GM21619 (cell line): ENCODE measurements at regions not wholly inside any gene's neighbourhood (a gene's known extent, or its start where the extent isn't known, plus 50 kb on each side); places are given as distances from the start of the nearest gene placed in this dataset.

Source experiments
- ATAC-seq: cut with Tn5 transposase; IDR thresholded peaks from one replicate; pipeline ENCODE4 v1.9.1; 2021; ENCODE audit not compliant: unreplicated experiment

- ATAC-seq: no peak
Observed at GRCh38 chr5:38101897-38102296, 156.5 kb upstream of the EGFLAM start.

- no peak for ATAC-seq
Observed at GRCh38 chr5:38099205-38100168, 158.9 kb upstream of the EGFLAM start.

DNA sequence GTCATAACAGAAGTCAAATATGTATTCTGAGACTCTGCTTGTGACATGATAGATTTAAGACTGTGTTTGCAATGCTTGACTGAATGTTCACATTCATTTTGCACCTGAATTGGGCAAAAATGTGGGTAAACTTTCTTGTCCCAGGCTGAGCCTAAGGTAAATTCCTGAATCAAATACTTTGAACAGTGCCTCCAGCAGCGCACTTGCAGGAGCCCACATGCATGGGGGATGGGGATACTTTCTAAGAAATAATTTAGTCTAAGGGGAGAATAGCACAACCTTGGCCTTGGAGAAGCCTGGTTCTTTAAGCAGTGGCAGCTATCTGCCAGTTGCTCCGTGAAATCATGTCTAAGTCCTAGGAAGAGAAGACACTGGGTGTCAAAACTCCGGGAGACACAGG lies 163.5 kb upstream of the EGFLAM start:
- no peak for ATAC-seq

GRCh38 chr5:38093855-38094254 lies 164.5 kb upstream of the EGFLAM start:
- no peak for ATAC-seq

GRCh38 chr5:38086777-38087176 lies 171.6 kb upstream of the EGFLAM start:
- ATAC-seq: no peak

DNA sequence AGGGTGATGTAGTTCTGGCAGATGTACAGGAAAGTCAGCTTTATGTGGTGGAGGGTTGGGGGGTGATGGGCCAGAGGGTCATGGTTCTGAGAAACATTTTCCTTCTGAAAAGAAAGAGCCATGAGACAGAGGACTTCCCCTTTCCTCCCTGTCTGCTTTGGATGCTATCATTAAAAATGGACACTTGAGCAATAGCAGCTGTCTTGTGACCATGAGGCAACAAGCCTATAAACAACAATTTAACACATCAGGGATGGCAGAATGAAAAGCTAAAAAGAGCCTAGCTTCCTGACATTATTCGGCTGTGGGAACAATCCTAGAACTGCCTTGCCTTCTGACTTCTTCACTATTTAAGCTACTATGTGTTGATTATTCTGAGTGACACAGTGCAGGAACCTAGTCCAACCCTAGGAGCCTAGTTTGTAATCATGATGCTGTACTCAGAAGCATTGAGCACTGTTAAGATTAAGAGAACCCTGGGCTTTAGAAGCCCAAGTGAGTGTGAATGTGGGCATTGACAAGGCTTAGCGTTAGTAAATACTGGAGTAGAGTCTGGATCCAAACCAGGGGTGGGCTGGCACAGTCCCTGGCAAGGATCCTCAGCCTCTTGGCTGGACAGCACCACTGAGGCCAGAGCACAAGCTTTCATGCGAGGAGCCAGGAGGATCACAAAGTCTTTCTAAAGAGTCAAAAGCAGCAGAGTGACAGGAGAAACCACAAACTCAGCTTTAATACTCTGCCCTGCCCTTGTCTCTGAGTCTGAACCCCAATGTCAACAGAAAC lies 178.5 kb upstream of the EGFLAM start:
- ATAC-seq: no peak

DNA sequence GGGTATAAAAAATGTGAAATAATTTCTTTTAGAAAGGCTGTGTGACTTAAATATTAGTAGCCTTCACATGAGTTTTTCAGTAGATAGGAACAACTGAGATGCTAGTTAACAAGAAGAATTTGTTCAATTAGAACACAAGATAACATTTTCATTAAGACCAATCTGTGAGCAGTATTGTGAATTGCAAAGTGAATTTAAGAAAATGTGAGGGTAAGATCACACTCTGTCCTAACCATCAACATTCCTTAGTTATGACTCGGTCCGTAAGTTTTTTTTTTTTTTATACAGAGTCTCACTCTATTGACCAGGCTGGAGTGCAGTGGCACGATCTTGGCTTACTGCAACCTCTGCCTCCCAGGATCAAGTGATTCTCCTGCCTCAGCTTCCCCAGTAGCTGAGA lies 180.2 kb upstream of the EGFLAM start:
- no peak for ATAC-seq

DNA sequence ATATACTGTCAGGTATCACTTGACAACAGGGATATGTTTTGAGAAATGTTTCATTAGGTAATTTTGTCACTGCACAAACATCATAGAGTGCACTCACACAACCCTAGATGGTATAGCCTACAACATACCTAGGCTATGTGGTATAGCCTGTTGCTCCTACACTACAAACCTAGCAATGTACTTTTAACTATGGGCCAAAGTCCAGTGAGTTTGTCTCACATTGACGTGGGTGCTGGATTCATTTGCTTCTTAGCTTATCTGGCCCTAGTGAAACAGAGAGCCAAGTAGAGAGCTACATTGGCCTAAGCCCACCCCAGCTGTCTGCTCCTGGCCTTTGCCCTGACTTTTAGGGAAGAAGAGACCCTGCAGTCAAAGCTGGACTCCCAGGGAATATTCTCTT lies 180.7 kb upstream of the EGFLAM start:
- no peak for ATAC-seq

DNA sequence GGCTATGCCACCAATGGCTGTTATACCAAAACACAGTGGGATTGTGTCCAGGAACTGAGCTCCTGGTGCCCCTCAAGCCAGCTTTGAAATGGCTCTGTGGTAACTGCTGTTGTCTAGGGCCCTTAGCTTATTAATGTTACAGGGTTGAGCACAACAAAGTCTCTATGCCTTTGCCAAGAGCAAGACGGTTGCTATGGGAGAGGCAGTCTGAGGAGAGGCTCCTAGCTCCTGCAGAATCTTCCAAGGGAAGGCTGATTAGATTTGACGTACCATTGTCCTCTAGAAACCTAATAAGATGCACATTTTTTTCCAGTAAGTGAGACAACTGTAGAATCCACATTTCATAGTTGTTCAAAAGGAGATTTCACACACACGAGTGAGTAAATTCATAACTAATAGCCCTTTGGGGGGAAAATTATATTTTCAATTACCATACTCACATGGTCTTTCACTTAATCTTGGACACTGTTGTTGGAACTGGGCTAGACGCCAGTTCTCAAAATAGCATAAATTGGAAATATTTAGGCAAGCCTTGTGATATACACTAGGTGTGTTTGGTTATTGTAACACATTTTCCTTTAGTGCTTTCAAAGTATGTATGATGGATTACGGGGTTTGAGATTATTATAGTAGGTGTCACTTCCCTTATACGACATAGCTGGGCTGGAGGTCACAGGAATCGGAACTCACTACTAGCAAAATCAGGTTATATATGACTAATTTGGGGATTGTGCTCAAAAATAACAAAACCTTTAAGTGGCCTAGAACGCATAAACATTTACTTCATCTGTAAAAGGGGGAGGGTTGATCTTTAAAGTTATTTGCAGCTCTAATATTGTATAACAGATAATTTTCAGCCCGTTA lies 186.3 kb upstream of the EGFLAM start:
- ATAC-seq: no peak

GRCh38 chr5:38070304-38070950 lies 187.9 kb upstream of the EGFLAM start:
- no peak for ATAC-seq

DNA sequence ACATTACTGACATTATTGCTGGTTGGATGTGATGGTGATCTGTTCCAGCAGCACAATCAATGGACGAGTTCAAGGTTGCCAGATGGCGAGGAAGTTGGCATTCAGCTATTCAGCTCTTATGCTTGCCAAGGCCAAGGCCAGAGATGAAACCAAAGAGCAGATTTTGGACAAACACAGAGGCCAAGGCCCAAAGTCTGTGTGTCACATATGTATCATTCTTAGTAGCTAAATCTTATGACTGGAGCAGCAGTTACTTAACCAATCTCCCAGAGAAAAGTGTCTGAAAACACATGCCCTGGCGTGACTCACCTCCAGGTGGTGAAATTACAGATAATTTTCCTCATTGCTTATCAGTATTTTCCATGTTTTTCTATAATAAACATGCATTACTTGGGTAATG lies 189.0 kb upstream of the EGFLAM start:
- ATAC-seq: no peak

DNA sequence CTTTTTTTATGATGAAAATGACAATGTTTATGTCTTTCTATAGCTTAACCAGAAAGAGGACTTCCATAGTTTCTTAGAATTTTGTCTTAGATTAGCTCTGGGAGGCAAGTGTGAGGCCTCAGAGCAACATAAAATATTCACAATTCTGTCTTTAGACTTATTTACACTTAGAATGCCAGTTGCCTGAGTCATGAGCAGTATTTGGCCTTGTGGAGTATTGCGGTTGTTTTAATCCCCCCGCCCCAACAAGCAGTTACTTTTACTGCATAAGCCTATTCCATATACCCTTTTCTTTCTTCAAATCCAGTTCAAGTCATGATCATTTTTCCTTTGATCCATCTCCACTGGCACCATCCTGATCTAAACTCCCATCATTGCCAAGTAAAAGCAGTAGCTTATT lies 198.0 kb upstream of the EGFLAM start:
- no peak for ATAC-seq

- no peak for ATAC-seq
Observed at GRCh38 chr5:38059876-38060275, 198.5 kb upstream of the EGFLAM start.

DNA sequence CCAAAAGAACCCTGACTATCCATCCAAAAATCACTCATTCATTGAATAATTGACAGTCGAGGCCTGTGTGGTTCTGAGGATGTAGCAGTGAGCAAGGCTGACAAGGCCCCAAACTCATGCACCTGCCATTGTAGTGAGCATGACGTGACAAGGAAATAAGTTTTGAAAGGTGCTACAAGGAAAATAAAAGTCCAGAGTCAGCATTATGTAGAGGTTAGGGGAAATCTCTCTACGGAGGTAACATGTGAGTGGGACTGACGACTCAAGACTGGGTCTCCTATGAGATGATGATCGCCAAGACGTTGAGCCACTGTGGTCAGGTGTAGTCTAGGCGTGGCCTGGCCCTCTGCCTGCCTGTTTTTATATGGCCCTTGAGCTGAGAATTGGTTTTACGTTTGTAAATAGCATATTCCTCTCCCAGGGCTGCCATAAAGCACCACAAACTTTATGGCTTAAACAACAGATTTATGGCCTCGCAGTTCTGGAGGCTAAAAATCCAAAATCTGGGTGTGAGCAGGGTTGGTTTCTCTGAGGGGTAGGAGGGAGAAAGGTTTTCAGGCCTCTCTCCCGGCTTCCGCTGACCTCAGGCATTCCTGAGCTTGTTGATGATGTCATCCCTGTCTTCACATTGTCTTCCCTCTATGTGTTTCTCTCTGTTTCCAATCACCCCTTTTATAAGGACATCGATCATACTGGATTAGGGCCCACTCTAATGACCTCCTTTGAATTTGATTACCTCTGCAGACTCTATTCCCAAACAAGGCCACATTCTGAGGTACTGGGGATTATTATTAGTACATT lies 206.4 kb upstream of the EGFLAM start:
- ATAC-seq: no peak

- ATAC-seq: no peak
Observed at GRCh38 chr5:38048400-38048799, 208.6 kb upstream of the GDNF start.

DNA sequence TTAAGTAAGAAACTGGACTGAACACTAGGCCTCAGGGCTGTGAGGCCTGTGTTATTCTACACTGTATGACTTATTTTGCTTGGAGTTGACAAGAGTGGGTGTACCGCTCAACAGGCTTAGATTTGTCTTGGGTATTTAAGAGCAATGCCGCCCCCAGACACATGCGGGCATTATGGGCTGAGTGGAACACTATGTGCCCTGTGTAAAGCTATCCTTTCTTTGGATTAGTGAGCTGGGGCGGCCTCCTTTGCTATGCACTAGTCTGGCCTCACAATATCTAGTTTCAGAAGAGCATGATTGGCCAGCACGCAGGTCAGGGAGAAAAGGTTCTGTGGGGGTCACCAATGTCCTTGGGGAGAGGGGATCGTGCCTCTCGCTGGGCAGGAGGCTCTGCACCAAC lies 206.3 kb upstream of the GDNF start:
- no peak for ATAC-seq

- no peak for ATAC-seq
Observed at GRCh38 chr5:38045446-38045845, 205.6 kb upstream of the GDNF start.

DNA sequence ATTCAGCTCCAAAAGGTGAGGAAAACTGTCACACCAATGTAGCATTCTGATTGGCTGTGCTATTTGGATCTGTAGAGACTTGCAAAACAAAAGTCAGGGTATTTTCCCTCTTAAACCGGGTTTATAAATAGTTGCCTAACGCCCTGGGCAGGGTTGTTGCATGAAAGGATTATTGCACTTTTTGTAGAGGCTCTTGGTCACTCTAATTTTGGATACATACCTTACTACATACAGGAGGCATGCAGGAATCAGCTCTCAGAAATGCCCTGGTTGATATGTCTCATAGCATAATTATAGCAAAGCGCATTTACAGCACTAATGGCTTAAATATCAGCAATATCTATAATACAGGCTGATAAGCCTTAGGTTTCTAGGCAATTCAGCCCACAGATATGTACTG lies 200.0 kb upstream of the GDNF start:
- ATAC-seq: no peak

GRCh38 chr5:38039091-38039490 lies 199.2 kb upstream of the GDNF start:
- no peak for ATAC-seq

DNA sequence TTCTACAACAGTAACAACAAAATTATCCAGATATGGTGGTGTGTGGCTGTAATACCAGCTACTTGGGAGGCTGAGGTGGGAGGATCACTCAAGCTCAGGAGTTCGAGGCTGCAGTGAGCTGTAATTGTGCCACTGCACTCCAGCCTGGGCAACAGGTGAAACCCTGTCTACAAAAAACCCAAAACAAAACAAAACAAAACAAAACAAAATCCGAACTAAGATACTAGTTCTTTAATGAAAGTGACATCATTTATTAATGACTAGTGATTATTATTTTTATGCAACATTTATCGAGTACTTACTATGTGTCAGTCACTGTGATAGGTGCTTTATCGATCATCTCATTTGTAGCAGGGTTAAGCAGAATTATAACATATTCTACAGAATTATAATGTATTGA lies 196.9 kb upstream of the GDNF start:
- ATAC-seq: no peak
